Right forelimb (tissue), 1 donor: ENCODE measurements at regions not wholly inside any gene's neighbourhood (a gene's known extent, or its start where the extent isn't known, plus 50 kb on each side); places are given as distances from the start of the nearest gene placed in this dataset.

Source experiments
- DNase-seq: peaks from one replicate; pipeline ENCODE4 v3.0.0-alpha.2; 2018

DNA sequence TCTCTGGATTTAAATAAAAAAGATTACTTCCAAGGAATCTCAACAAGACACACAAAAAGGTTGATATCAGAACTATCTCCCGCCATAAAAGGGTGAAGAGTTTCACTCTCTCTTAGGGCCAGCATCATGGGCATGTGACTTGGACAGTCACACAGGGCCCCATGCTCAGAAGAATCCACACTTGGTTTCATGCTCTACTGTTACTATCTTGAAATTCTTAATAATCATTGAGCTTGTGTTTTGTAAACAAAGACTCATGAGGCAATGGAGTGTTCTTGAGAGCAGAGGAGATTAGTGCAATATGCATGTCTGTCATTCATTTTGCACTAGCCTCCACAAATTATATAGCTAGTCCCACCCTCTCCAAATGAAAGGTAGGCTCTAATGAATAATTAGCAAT, 58.4 kb downstream of the HMHB1 start:
- DNase-seq = no peak

DNA sequence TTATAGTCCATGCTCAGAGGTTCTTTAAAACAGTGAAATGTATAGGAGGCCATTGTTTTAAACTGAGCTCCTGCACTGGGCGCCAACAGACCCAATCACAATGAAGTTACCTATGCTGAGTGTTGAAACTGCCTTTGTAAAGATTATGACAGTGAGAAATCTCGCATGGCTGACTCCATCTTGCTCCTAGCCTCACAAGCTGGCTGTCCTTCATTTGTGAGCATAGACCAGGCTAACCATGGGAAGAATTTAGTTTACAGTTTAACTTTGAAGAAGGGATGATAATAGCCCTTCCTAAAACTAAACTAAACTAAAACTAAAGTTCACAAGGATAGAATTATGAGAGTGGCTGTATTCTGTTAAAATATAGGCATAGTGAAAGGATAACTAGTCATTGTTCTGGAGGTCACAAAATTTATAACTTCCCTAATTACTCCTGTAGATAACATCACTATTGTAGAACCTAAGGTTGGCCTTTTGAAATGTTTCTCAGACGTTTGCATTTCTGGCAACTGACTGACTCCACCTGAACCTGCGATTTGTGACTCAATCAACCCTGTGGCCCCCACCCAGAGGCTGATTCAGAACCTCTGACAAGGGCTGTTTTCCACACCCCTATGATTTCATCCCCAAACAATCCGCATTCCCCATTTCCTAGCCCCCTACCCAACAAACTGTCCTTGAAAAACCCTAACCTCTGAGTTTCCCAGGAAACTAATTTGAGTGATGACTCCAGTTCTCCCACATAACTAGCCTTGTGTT, 59.1 kb downstream of the HMHB1 start:
- no peak for DNase-seq

DNA sequence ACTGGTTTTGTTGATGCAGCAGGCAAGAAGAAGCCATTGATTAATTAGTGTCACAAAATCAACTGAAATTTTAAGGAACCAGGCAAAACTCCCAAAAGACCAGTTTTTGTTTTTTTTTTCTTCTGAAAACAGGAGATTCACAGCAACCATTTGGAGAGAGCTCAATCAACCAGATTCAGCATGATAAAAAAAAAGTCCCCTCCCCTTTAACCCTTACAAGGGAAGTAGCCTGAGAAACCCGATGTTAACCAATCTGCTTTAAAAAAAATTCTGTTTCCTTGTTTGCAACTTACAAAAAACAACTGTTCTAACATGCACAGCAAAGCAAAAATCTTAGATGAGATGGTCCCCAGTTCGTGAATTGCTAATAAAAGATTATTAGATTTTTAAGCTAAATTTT, 59.7 kb downstream of the HMHB1 start:
- no peak for DNase-seq

DNA sequence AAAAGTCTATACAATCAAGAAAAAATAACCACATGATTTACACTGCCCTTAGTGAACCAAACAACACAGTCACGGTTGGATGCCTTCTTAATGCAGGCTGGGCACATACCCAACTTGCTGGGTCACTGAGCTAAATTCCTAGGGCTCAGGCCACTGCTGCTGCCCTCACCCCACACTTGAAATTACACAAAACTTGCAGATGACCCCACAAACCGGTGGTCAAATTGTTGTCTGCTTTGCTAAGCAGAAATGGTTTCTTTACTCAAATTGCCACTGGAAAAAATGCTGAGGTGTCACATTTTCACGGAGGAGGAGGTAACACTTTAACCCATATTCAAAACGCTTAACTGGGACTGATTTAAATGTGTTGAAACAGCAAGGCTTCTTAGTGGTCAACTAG, 62.4 kb downstream of the HMHB1 start:
- no peak for DNase-seq

DNA sequence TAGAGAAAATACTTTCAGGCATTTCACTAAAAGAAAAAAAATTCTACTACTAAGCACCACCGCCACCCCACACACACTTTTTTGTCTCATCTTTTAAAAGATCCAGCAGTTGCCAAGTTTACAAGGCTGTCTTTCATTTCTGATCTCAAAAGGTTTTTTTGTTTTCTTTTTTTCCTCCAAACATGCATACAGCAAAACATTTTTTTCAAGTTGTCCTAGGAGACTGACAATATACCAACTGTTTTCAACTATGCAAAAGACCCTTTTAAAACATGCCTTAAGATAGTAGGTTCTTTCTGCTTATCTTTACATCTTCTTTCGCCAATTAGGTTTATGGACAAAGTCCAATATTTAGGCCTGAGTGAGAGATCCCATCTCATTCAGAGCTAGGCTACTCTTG, 65.2 kb downstream of the HMHB1 start:
- no peak for DNase-seq

DNA sequence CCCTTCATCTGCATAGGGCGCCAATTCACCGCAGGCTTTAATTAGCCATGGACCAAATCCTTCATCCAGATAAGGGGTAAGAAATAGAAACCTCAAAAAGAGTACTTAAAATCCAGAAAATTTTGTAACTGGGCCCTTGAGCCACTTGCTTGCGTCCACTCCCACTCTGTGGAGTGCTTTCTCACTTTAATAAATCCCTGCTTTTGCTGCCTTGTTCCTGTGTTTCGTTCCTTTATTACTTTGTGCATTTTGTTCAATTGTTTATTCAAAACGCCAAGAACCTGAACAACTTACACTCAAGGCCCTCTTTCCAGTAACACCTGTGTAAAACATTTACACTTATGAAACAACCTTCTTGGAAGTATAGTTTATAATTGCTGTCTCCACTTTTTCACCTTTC, 66.5 kb downstream of the HMHB1 start:
- DNase-seq = no peak

DNA sequence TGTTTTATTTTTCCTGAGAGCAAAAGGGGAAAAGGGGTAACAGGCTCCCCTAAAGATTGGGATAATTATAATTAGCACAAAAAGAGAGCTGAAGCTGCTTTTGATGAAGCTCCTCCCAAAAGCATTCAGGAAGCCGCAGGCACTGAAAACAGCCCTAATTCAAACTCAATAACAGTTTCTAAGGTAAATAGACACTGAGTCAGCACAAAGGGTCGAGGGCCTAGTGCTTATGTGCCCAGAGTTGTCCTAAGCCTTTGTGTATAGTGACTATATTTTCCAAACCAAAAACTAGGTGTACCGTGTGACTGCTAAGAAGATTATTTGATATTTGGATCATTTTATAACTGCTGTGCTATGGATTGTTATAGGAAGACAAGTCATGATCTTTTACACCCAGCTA, 67.7 kb downstream of the HMHB1 start:
- no peak for DNase-seq

- DNase-seq = no peak
Observed at GRCh38 chr5:143880178-143880577, 68.2 kb downstream of the HMHB1 start.

GRCh38 chr5:143882520-143882919, 70.6 kb downstream of the HMHB1 start:
- DNase-seq = no peak

GRCh38 chr5:143886096-143886495, 74.1 kb downstream of the HMHB1 start:
- DNase-seq = peak; percentile 56

- DNase-seq = peak; percentile 60
Observed at GRCh38 chr5:143886651-143887638, 75.0 kb downstream of the HMHB1 start.

DNA sequence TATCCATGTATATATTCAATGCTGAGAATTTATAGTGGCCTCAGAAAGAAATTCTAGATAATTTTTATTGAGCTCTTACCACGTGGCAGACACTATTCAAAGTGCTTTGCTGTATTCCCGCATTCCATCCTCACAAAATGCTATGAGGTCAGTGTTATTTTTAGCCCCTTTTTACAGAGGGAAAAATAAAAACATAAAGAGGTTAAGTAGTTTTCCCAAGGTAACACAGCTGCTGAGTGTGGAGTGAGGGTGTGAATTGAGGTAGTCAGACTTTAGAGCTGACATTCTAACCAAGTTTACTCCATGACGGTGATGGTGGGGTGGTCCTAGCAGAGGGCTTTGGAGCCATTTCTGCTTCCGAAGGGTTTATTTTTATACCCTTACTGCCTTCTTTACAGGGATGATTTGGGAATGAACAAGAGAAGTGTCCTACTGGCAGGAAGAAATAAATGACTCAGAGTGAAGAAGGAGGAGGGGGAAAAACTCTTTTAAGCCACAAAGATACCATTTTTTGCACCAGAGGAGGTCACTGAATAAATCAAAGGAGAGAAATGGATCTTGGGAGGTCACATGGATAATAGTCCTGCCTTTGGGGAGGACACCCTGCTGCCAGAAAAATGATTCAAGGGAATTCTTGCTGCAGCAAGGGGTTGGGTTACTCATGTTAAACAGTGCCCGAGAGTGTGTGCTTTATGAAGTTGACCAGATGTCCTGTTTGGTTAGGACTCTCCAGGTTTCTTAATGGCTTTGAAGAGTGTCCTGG, 76.1 kb downstream of the HMHB1 start:
- DNase-seq = no peak

- DNase-seq = no peak
Observed at GRCh38 chr5:143888912-143889311, 77.0 kb downstream of the HMHB1 start.

GRCh38 chr5:143889986-143890385, 78.0 kb downstream of the HMHB1 start:
- no peak for DNase-seq

- no peak for DNase-seq
Observed at GRCh38 chr5:143890487-143890886, 78.5 kb downstream of the HMHB1 start.

GRCh38 chr5:143892271-143892670, 80.3 kb downstream of the HMHB1 start:
- no peak for DNase-seq

GRCh38 chr5:143892908-143893307, 80.9 kb downstream of the HMHB1 start:
- no peak for DNase-seq

DNA sequence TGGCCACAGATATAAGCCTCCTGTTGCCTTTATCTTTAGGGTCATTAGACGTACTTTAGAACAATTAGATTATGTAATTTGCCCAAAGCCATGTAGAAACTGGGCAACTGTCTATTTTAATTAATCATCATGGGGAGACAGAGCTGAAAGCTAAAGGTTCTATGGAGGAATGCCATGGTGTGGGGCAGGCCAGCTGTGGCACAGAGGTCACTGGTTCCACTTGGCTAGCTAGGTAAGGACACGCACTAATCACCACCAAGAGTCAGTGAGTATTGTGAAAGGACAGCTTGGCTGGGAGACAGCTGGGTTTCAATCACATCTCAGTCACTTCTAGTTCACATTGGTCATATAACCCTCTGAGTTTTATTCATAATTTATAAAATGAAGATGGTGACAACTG, 81.7 kb downstream of the HMHB1 start:
- no peak for DNase-seq

DNA sequence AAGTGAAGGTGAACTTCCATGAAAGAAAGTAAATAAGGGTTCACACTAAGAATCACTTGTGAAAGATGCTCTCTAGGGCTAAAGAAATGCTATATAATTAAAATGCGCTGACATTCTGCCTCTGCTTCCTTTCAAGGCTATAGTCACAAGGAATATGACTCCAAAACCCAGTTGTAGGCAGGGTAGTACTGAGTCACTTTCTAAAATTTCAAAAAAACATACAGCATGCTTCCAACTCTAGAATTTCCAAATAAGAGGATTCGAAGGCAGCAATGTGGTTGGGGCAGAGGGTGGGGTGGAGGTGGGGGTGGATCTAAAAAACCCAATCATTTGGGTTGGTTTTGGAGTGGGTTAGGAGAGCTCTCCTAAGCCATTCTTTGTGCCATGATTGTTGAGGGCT, 84.6 kb downstream of the HMHB1 start:
- no peak for DNase-seq

GRCh38 chr5:143896966-143897365, 85.0 kb downstream of the HMHB1 start:
- DNase-seq = no peak

- DNase-seq = no peak
Observed at GRCh38 chr5:143898381-143898780, 86.4 kb downstream of the HMHB1 start.

DNA sequence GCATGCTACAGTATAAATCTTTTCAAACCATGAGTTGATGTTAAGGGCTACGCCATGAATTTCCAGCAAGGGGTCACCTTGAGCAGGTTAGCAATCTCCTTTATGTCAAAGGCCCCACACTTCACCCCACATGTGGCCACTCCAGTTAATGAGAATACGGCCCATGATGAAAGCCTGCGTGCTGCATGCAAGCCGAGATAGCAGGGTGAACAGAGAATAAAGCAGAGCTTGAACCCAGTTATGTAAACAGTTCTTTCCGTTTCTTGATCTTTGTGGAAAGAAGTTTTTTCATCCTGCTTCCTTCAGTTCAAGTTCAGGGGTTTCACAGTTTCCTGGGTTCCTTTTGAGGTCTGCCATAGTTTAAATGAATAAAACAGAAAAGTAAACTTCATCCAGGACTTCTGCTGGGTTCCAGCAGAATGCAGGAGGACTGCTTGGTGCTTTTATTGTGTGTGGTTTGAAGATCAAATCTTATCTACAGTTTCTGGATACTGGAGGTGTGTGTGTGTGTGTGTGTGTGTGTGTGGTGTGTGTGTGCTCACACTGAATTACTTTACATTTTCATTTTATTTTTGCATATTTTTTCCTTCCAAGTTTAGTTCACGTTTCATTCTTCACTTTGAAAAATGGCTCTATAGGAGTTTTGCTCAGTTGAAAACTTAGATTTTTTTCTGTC, 87.1 kb downstream of the HMHB1 start:
- DNase-seq = no peak

GRCh38 chr5:143908959-143909358, 97.0 kb downstream of the HMHB1 start:
- DNase-seq = no peak
